Testis (tissue), 2 donors: ENCODE measurements at regions not wholly inside any gene's neighbourhood (a gene's known extent, or its start where the extent isn't known, plus 50 kb on each side); places are given as distances from the start of the nearest gene placed in this dataset.

ENCODE experiments used
- DNase-seq: peaks from one replicate; pipeline ENCODE4 v3.0.0-alpha.2; 2019
- H3K27ac ChIP-seq, 2 donors: fragments of 200-600 bp; sonication (generic); one replicate each; pipeline ENCODE4 v1.5.1; 2019
- H3K27me3 ChIP-seq: fragments of 200-600 bp; sonication (generic); one replicate; pipeline ENCODE4 v1.5.1; 2019
- H3K36me3 ChIP-seq: fragments of 200-600 bp; sonication (generic); one replicate; pipeline ENCODE4 v1.5.1; 2017; ENCODE audit warnings: low read depth; ENCODE audit errors: missing control alignments
- H3K4me1 ChIP-seq: fragments of 200-600 bp; sonication (generic); one replicate; pipeline ENCODE4 v1.5.1; 2019
- H3K4me3 ChIP-seq, 2 donors: fragments of 200-600 bp; sonication (generic); one replicate each; pipeline ENCODE4 v1.5.1; 2017 to 2019
- H3K9me3 ChIP-seq: fragments of 200-600 bp; sonication (generic); one replicate; pipeline ENCODE4 v1.5.1; 2017
- CTCF ChIP-seq, 3 experiments: fragments of 450-650 bp in 2 of 3; fragments of 200-600 bp in 1 of 3; sonication (generic) in 1 of 3; IDR thresholded peaks; one replicate each; pipeline ENCODE4 v1.5.1; 2016 to 2019; ENCODE audit warnings: antibody characterized with exemption in 3 of 3, mild to moderate bottlenecking in 2 of 3, moderate library complexity in 1 of 3
- POLR2A ChIP-seq: fragments of 450-650 bp; IDR thresholded peaks from one replicate; pipeline ENCODE4 v1.6.1; 2017; ENCODE audit warnings: antibody characterized with exemption, mild to moderate bottlenecking, moderate library complexity
- WGBS, 2 donors: methylation state at CpG; one replicate each; pipeline ENCODE4 v1.1.5; 2018; 5-methylcytosine and 5-hydroxymethylcytosine counted together
- intact Hi-C: fragments of 100-400 bp; cut with DNase I; formaldehyde crosslinking; loops from one replicate; pipeline ENCODE4 v1.15.1; 2023; ENCODE audit warnings: low total_unique reads

DNA sequence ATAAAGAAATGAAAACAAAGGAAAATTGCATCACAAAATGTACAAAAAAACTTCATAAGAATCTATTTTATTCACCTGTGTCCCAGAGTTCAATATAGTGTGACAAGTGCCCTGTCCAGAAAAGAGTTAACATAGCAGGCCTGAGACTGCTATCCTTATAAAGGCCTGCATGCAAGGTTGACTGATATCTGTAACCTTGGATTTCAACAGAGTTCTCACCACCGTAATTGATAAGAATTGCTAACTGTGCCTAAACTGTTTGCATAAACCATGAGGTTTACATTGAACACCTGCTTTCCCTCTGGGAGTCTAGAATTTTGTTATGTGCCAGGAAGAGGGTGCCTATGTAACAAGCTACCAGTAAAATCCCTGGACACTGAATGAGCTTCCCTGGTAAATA is 461.7 kb upstream of the DPH6 start:
- H3K36me3 ChIP-seq, result no peaks in the 10 kb centered on the region
- TF ChIP-seq POLR2A (no peak), CTCF (IDR thresholded peaks at IDR 0.05) (no peak)
- no peaks in the 10 kb centered on the region for H3K4me1 ChIP-seq
- intact Hi-C loops, result no loop called here
- WGBS, 2 donors, result 60 to 70% methylated on average over 1 of the region's 1 CpG
- H3K27ac ChIP-seq, result no peak overlapping the region
- no peak for DNase-seq
- no peaks in the 10 kb centered on the region for H3K9me3 ChIP-seq
- H3K4me3 ChIP-seq, result no peak overlapping the region
- no peaks in the 10 kb centered on the region for H3K27me3 ChIP-seq

DNA sequence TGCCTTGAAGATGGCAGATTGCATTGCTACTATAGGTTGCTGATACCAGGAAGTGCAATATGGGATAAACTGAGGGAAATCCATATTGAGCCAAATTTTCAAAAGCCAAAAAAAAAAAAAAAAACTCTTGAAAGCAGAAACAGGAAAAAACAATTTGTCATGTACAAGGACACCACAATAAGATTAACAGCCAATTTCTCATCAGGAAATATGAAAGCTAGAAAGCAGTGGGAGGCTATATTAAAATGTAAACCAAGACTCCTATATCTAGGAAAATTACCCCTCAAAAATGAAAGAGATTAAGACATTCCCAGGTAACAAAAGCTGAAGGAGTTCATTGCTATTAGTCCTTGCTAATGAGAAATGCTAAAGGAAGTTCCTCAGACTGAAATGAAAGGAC is 462.8 kb upstream of the DPH6 start:
- TF ChIP-seq CTCF (IDR thresholded peaks at IDR 0.05) (no peak), POLR2A (no peak)
- DNase-seq, result no peak
- no peak overlapping the region for H3K27ac ChIP-seq
- H3K36me3 ChIP-seq, result no peaks in the 10 kb centered on the region
- no peaks in the 10 kb centered on the region for H3K27me3 ChIP-seq
- H3K4me3 ChIP-seq, result no peak overlapping the region
- no peaks in the 10 kb centered on the region for H3K4me1 ChIP-seq
- H3K9me3 ChIP-seq, result no peaks in the 10 kb centered on the region
- intact Hi-C loops, result no loop called here

GRCh38 chr15:36024031-36024688 is 478.2 kb upstream of the DPH6 start:
- Histone ChIP-seq H3K9me3 (no peaks in the 10 kb centered on the region), H3K27me3 (no peaks in the 10 kb centered on the region), H3K36me3 (no peaks in the 10 kb centered on the region), H3K27ac (no peak overlapping the region), H3K4me1 (no peaks in the 10 kb centered on the region), H3K4me3 (no peak overlapping the region)
- intact Hi-C loops, result no loop called here
- no peak for DNase-seq
- 52 to 58% methylated on average over 9 of the region's 9 CpGs for WGBS, 2 donors
- TF ChIP-seq CTCF (IDR thresholded peaks at IDR 0.05) (no peak), POLR2A (no peak)

GRCh38 chr15:36026627-36027283 is 480.8 kb upstream of the DPH6 start:
- DNase-seq, result no peak
- H3K4me3 ChIP-seq, result no peak overlapping the region
- WGBS, 2 donors, result 86 to 88% methylated on average over 7 of the region's 7 CpGs

More at GRCh38 chr15:36026627-36027283, 480.8 kb upstream of the DPH6 start:
- no peak overlapping the region for H3K27ac ChIP-seq
- H3K4me1 ChIP-seq, result no peaks in the 10 kb centered on the region
- H3K36me3 ChIP-seq, result no peaks in the 10 kb centered on the region
- TF ChIP-seq POLR2A (no peak), CTCF (IDR thresholded peaks at IDR 0.05) (no peak)
- no peaks in the 10 kb centered on the region for H3K9me3 ChIP-seq
- no peaks in the 10 kb centered on the region for H3K27me3 ChIP-seq
- intact Hi-C loops, result no loop called here
